ENCODE measurements at regions not wholly inside any gene's neighbourhood (a gene's known extent, or its start where the extent isn't known, plus 50 kb on each side); places are given as distances from the start of the nearest gene placed in this dataset.
"Not testable (repeated sequence)": the region's sequence is repeated elsewhere in the genome, so short reads cannot be mapped to it uniquely, and the experiment has no call there.

DNA sequence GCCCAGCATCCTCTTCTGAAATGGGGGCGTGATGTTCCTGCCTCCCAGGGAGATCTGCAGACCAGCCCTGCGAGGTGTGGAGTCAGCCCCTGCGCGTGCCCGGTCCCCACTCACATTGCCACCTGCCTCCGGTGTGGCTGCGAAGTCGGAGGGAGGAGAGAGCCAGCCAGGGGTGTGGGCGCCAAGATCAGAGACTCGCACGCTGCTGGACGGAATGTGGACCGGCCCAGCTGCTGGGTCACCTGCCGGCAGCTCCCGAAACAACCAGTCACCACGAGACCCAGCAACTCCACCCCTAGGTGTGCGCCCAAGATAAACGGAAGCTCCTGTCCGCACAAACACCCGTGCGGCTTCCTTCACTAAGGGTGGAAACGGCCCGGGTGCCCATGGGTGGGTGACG, 51.1 kb upstream of the EGFL7 start:
- DNase-seq: no peak

DNA sequence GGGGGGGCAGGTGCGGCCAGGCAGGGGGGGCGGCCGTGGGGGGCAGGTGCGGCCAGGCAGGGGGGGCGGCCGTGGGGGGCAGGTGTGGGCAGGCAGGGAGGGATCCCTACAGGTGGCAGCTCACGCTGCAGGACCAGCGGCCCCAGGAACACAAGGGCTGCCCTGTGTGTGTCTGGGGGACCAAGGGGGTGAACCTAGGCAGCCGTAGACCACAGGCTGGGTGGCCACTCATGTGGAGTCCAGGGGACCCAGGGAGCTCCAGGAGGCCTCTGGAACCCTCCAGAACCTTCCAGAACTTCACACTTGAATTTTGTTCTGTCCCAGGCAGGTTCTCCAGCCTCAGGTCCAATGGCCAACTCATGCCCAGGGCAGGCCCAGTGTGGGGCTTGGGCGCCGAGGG, 51.6 kb upstream of the EGFL7 start:
- DNase-seq: no peak

DNA sequence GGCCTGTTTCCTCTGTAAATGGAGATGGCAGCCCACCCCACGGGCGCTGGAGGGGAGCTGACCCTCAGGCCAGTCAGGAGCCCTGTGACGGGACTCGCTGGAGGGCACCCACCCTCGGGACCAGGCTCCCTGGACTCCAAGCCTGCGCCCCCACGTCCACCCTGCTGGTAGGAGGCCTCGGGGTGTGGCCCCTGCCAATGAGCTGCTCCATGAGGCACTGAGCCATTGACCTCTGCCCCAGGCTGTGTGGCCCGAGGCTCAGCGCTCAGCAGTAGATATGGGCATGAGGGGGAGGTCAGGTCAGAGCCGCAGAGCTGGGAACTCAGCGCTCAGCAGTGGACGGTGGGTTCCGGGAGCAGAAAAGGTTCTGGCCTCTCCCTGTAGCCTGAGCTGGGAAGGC, 52.3 kb upstream of the EGFL7 start:
- DNase-seq: no peak

DNA sequence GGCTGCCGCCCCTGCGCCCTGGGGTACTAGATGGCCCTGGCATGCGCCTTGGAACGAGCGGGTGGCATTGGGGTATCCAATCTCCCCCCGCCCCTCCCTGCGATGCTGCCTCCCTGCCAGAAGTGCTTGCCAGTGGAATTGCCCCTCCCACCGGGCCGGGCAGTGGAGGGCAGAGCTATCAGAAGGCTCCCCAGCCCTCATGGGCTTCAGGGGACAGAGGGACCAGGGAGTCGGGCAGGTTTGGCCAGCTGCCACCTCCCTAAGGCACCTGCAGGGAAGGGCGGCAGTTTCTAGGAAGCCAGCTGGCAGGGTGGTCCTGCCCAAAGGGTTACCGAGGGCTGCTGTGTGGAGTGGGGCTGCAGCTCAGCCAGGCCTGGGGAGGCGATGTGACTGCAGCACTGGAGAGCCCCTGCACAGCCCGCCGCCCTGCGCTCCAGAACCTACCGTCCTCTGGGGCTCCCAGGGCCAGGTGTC, 52.8 kb upstream of the EGFL7 start:
- peak; percentile 17 for DNase-seq

DNA sequence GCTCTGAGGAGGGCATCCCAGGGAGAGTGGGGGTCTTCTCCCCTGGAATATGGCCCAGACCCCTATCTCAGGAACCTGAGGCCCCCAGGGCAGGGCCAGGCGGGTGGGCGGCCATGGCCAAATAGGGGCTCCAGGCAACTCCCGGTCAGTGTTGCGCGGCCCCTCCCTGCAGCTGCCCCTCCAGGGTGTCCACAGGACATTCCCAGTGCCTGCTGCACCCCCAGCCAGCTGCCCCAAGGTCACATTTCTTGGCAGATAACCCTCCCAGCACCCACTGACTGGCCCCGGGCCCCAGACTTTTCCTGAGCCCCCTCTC, 53.6 kb upstream of the EGFL7 start:
- no peak for DNase-seq

DNA sequence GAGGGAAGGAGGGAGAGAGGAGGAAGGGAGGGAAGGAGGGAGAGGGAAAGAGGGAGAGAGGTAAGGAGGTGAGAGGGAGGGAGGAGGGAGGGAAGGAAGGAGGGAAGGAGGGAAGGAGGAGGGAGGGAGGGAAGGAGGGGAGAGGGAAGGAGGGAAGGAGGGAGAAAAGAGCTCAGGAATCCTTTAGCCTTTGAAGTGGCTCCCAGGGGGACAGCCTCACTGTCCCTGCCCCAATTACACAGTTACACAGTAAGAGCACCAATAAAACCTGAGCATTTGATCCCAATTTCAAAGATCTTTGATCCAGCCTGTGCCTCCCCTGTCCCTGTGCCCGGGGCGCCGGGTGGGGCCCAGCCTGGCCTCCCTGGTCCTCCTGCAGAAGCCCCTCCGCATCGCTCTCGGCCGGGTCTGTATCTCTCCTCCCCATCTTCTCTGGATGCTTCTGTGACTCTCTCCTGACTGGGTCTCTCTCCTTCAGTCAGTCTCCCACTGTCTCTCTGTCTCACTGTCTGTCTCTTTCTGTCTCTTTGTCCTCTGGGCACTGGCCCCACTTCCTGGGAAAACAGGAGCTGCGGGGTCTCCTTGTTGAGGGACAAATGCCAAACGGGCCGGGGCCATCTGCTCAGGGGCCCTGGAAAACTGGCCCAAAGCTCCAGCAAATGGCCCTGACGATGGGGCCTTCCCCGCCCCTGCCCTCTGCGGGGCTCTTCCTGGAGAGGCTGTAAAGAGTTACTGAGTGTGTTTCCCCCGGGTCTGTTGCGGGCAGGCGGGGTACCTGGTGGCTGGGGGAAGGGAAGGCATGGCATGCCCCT, 54.2 kb upstream of the EGFL7 start:
- DNase-seq: no peak

DNA sequence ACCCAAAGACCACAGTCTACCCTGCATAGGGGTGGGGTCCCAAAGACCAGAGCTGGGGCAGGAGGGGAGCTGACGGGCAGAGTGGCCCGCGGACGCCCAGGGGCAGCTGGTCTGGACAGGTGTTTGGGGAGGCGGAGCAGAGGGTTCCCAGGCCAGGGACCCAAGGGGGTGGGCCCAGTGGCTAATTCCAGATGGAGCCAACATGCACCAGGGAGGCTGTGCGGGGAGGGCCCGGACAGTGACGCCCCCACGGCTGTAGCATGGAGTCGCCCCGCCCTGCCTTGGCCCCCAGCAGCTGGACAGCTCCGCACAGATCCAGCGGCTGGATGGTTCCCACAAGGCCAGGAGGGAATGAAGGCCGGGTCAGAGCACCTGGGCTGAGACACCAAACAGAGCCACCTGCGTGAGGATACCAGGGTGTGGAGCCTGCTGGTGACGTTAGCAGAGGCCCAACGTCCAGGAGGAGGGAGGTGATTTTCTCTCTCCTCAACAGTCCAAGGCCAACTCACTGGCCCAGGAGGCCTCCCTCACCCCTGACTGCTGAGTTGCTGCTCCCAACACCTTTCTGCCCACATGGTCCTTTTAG, 55.3 kb upstream of the EGFL7 start:
- no peak for DNase-seq

DNA sequence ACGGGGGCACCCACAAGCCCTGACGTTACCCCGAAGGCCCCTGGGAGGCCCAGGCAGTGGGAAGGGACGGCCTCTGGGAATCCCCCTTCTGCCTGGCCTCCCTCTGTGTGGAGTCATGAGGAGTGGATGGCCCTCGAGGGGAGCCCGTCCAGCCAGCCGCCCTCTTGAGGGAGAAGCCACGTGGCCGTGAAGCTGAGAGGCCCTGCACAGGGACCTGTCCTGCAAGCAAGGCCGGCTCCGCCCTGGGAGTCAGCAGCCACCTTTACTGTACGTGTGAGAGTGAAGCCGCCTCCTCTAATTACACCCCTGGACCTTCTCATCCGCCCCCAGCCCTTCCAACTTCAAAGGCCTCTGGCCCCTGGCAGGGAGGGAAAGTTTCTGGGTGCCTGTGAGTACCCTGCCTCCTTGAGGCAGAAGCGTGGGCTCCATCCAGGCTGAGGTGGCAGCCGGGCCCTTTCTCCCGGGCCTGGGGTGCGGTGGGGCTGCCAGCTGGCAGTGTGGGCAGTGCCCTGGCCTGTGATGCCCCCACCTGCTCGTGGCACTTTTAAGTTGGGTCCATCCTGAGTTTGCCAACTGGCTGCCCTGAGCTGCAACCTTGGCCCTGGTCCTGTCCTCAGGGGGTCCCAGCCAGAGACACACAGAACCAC, 55.9 kb upstream of the EGFL7 start:
- no peak for DNase-seq

DNA sequence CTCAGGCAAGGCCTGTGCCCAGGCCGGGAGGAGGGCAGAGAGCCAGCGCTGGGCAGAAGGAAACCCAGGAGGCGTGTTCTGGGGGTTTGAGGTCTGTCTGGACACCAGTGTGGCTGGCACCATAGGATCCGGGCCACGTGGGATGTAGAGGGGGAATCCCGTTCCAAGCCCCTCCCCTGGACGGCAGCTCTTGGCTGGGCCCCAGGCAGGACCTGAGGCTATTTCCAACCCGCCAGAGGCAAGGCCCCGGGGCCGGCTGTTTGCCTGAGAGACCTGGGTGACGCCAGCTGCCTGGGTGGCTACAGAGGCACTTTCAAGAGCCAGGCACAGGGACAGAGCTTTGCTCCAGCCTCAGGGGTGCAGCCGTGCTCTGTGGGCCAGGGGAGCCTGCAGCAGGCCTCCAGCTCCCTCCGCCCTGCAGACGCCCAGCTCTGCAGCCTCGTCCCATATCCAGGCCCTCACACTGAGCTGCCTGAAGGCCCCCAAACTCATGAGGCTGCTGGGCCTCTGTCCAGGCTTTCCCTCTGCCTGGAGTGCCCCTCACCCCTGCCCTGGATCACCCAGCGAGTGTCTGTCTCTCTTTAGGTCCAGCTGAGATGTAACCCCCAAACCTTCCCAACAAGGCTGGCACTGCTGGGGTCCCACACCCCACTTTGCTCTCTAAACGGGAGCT, 56.6 kb upstream of the EGFL7 start:
- peak; percentile 22 for DNase-seq

DNA sequence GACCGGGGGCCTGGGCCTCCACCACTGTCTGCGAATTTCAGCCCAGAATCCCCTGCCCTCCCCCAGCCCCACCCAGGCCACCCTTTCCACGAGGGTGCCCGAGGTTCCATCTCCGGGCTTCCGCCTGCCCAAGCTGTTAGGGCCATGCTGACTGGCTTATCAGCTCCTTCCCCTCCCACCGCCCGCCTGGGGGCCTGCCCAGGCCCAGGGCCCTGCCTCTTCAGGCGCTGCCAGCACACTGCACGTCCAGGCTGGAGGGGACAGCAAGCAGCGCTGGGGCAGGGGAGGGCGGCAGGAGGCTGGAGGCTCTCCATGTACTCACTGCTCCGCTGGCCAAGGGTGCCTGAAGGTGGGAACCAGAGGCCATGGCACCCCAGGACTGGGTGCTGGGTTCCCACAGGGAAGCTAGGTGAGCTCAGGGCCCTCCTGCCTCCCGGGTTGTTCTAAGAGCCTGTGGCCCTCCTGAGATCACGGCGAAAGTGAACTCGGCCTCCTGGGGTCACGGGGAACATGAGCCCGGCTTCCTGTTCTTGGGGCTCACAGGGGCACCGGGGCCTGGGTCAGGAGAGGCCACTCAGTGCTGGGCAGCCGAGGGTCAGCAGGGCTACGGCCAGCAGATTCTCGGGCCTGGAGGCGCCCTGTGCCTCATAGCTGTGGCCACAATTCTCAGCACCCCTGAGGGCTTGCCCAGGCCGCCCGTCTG, 57.7 kb upstream of the EGFL7 start:
- DNase-seq: no peak

DNA sequence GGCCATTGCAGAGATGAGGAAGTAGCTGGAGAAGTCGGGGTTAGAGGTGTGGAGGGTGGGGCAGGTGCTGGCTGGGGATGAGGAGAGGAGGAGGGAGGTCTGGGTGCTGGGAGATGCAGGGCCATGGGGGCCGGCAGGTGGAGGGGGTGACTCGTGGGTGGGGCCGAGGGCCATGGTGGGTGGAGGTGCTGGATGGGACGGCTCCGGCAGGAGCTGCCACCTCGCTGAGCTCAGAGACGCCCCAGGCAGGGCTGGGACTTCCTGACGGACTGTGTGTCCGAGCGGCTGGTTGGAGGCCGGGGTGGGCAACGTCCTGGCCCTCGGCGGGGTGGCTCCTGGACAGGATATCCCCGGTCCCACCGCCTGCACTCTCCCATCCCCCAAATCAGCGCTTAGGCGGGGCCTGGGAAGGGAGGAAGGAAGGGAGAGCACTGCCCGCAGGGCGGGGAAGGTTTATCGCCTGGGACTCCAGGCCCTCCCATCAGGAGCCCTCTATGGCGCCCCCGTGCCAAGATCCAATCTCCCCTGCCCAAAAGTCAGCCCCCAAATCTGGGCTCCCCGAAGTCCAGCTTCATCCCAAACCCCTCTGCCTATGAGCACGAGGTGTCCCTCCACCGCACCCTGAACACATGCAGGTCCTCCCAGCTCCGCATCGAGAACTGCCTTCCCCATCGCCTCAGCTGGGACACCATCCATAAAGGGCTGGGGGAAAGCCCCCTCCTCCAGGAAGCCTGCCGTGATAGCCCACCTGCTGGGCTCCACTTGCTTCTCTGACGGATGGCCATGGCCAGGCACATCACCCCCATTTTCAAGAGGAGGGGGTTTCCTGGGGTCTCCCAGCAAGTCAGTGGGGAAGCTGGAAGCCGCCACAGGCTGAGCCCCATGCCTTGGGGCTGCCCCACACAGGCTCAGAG, 58.3 kb upstream of the NOTCH1 start:
- no peak for DNase-seq

DNA sequence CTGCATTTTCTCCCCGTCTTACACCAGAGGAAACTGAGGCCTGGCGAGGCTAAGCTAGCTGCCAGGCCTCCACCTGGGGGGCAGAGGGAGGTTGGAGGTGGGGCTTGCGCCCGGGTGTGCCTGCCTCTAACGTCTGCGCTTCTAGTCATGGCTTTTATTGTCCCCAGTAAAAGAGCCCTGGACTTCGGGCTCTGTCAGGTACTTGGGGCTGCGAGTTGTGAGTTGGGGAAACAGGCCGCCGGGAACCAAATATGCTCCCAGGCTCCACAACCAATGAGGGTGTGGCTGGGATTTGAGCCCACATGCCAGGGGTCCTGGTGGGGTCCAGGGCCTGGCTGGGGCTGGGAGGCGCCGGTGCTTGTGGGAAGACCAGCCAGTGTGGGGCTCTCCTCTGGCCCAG, 57.4 kb upstream of the NOTCH1 start:
- DNase-seq: no peak

DNA sequence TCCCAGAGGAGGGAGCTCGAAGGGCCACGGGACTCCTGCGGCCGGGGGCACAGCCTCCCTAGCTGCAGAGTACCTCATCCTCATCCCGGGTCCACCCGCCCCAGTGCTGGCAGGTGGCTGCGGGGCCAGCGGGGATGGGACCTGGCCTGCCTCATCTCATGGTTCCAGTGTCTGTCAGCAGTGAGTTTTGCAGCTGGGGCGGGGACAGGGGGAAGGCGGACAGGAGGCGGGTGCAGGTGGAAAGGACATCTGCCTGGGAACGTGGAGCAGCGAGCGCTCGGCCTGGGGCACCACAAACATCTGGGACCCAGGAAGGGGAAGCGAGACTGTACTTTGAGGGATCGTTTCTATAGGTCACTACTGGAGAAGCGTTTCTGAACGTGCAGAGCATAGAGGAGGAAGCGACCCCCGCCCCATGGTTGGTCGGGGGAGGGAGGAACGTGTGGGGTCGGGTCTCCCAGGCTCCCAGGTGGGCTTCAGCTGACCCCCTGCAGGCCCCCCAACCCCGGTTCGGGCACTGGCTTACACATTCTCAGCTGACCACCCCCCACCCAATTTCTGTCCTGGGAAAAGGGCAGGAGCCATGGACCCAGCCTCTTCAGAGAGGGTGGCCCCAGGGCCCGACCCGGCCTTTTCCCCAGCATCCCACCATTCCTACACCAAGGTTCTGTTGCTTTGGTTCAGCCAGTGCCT, 56.5 kb upstream of the NOTCH1 start:
- DNase-seq: no peak

DNA sequence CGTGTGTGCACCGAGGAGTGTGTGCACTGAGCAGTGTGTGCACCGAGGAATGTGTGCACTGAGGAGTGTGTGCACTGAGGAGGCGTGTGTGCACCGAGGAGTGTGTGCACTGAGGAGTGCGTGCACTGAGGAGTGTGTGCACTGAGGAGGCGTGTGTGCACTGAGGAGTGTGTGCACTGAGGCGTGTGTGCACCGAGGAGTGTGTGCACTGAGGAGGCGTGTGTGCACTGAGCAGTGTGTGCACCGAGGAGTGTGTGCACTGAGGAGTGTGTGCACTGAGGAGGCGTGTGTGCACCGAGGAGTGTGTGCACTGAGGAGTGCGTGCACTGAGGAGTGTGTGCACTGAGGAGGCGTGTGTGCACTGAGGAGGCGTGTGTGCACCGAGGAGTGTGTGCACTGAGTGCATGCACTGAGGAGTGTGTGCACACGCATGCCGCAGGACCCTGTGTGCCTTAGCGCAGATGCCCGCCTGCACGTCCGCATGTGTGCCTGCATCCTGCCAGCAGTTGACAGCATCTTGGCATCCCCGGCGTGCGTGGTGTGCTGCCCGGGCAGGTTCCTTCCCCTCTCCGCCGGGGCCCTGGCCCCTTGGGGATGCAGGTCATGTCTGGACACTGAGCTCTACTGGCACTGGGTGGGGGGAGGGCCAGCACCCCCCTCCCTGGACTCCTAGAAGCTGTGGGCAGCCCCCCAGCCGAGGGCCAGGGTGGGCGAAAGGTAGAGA, 55.6 kb upstream of the NOTCH1 start:
- not testable (repeated sequence) for DNase-seq

DNA sequence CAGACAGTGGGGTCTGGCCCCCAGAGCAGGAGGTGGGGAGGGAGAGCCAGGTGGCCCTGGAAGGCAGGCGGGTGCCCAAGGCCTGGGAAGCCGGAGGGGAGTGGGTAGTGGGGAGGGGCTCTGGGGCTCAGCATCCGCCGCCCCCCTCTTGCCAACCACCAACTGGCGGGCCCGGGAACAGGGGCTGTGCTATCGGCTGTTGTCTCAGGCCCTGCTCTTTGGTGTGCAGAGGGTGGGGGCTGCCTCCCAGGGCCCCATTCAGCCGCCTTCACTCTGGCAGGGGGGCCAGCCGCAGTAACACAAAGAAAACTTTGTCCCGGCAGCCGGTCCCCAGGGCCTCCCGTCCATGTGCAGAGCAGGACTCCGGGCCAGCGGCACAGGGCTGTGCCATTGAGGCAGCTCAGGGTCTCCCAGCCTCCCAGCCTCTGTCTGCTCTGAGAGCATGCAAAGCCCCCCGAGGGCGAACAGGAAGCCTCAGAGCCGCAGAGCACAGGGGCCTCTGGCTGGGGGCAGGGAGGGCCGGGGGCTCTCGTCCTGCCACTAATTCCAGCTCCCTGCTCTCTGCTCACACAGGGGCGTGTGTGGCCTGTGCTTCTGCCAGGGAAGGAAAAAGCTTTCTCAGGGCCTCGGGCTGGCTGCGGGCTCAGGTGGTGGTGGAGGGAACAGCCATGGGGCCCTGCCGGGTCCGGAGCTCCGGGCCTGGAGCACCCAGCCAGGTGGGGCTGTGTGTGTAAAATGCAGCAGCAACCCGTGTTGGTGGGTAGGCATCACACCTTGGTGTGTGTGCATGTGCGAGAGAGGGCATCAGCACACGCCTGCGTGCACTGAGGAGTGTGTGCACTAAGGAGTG, 54.2 kb upstream of the NOTCH1 start:
- DNase-seq: no peak

DNA sequence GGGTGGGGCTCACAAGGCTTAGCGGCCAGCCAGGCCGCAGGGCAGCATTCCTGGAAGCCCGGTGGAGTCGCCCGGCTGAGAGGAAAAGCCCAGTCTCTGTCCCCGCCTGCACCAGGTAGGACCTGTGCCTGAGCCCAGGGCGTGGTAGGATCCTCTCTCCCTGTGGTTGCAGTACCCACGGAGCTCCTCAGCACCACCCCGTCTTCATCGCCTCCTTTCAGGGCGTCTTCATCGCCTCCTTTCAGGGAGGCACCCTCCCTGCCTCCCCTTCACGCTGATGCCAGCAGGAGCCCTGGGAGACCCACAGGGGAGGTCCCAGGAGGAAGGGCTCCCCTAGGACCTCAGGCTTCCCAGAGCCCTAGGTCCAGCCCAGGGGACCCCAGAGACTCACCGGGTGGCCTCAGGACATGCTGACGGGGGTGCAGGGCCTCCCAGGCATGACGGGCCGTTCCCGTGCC, 53.3 kb upstream of the NOTCH1 start:
- DNase-seq: no peak

DNA sequence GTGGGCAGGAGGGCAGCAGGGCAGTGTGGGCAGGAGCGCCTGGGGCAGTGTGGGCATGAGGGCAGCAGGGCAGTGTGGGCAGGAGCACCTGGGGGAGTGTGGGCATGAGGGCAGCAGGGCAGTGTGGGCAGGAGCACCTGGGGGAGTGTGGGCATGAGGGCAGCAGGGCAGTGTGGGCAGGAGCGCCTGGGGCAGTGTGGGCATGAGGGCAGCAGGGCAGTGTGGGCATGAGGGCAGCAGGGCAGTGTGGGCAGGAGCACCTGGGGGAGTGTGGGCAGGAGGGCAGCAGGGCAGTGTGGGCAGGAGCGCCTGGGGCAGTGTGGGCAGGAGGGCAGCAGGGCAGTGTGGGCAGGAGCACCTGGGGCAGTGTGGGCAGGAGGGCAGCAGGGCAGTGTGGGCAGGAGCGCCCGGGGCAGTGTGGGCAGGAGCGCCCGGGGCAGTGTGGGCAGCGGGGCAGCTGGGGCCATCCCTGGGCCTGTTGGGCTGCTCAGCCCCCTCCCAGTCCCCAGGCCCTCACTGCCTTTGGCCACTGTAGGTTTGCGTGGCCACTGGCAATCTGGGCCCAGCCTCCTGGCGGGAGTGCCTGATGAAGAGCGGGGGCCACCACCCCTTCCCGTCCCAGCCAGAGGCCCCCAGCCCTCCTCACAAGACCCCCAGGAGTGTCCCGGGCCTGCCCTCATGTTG, 52.7 kb upstream of the NOTCH1 start:
- DNase-seq: not testable (repeated sequence)

DNA sequence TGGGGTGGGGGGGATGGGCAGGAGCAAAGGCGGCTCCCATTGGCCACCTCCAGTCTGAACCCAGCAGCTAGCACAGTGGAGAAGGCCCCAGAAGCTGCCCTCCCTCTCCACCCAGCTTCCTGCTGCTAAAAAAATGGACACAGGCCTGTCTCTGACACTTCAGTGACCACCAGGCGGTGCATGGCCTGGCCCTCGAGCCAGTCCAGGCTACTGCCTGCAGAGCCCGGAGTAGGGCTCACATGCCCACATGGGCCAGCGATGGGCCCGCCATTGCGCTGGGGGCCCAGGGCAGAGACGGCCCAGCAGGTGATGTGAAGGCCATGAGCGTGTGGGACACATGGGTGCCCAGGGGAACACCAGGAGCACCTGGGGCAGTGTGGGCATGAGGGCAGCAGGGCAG, 52.1 kb upstream of the NOTCH1 start:
- no peak for DNase-seq
